ENCODE measurements at regions not wholly inside any gene's neighbourhood (a gene's known extent, or its start where the extent isn't known, plus 50 kb on each side); places are given as distances from the start of the nearest gene placed in this dataset.

DNA sequence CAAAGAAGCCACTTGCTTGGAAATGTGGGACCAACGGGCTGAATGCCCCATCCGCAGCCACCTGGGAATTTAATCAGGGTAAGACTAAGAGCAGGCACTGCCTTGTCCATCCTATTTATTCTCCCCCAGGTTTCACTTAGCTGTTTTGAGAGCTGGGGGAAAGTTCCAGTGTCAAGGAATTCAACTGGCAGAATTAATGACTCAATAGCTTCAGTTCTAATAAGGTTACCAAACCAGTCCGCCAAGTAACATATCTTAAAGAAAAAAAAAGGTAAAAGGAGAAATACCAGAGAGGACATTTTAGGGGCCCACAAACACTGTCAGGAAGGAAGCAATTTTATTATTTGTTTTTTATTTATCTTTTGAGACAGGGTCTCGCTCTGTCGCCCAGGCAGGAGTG is 157.6 kb upstream of the SOD1 start:
- H3K79me2 ChIP-seq (ENCODE audit: insufficient read depth, low read length): no peaks in the 10 kb centered on the region; the same call in 1 of the 2 replicates
- no peaks in the 10 kb centered on the region; a peak in 1 of 7 replicates for H3K36me3 Mint-ChIP-seq (ENCODE audit: insufficient read depth in 1 of 3, low read depth in 3 of 3)
- H3K79me1 ChIP-seq (ENCODE audit: insufficient read depth, low read depth, low read length, poor library complexity, severe bottlenecking): no peaks in the 10 kb centered on the region
- no peak overlapping the region for H4K91ac ChIP-seq (ENCODE audit: insufficient read length, low read depth, low read length)
- no peak overlapping the region for H3K23ac ChIP-seq (ENCODE audit: insufficient read length, low read depth, low read length)
- WGBS (ENCODE audit: extremely low coverage, insufficient read length, low lambda C conversion rate): no CpG with 5 or more reads among the region's 5 CpGs
- H3K4me3 Mint-ChIP-seq: no peak overlapping the region
- no peaks in the 10 kb centered on the region for H4K20me1 ChIP-seq (ENCODE audit: control insufficient read depth, insufficient read depth, insufficient read length)
- H3K18ac ChIP-seq (ENCODE audit: insufficient read length, low read depth, low read length): no peak overlapping the region
- no peak overlapping the region; a peak in 1 of 7 replicates for H3K27ac Mint-ChIP-seq
- H3K4me1 Mint-ChIP-seq: peaks cover 32 to 42% of the 10 kb centered on the region in 2 experiments
- H4K8ac ChIP-seq (replicated peaks; ENCODE audit: insufficient read length, low read depth, low read length): no peak overlapping the region
- no peak overlapping the region for H3K9ac ChIP-seq (ENCODE audit: extremely low read depth, insufficient read length, low read length)
- no peaks in the 10 kb centered on the region; the same call in 1 of the 2 replicates for H3K4me1 ChIP-seq (ENCODE audit: insufficient read depth, low read length)
- H2BK15ac ChIP-seq (ENCODE audit: low read depth, low read length): no peak overlapping the region
- H3K23me2 ChIP-seq (ENCODE audit: insufficient read length, low read depth, low read length, poor library complexity, severe bottlenecking): no peaks in the 10 kb centered on the region
- no peak for TF ChIP-seq CTCF (conservative IDR thresholded peaks at IDR 0.05)
- no peak overlapping the region for H3T11ph ChIP-seq (ENCODE audit: low read length)
- H2BK120ac ChIP-seq (ENCODE audit: low read depth, low read length, poor library complexity, severe bottlenecking): no peak overlapping the region
- no peak overlapping the region for H2BK5ac ChIP-seq (ENCODE audit: insufficient read length, low read length)
- H3K27me3 Mint-ChIP-seq (ENCODE audit: low read depth): no peaks in the 10 kb centered on the region
- no peak overlapping the region for H3K27ac ChIP-seq (ENCODE audit: insufficient read length, low read depth, low read length)
- H3K4ac ChIP-seq (ENCODE audit: low read depth, low read length): no peak overlapping the region
- H4K5ac ChIP-seq (ENCODE audit: insufficient read length, low read depth, low read length): no peak overlapping the region
- no peak overlapping the region for H2BK12ac ChIP-seq (ENCODE audit: insufficient read length, low read depth, low read length)
- no peak for DNase-seq
- H3K27me3 ChIP-seq (ENCODE audit: insufficient read depth, low read length): no peaks in the 10 kb centered on the region
- H3K4me2 ChIP-seq (ENCODE audit: insufficient read depth, insufficient read length, low read length): no peak overlapping the region
- no peak overlapping the region for H2AFZ ChIP-seq (ENCODE audit: low read length)
- H2BK20ac ChIP-seq (ENCODE audit: low read depth, low read length, poor library complexity, severe bottlenecking): no peak overlapping the region
- H3K56ac ChIP-seq (ENCODE audit: insufficient read length, low read depth, low read length): no peak overlapping the region
- no peaks in the 10 kb centered on the region for H3K9me3 ChIP-seq (ENCODE audit: control insufficient read depth, low read depth, low read length)
- no peaks in the 10 kb centered on the region for H3K9me3 Mint-ChIP-seq
- no peak overlapping the region for H3K14ac ChIP-seq (ENCODE audit: insufficient read depth, low read length)
- no peak overlapping the region for H2AK5ac ChIP-seq (ENCODE audit: insufficient read length, low read length)
